GM21825 (cell line): ENCODE measurements at regions not wholly inside any gene's neighbourhood (a gene's known extent, or its start where the extent isn't known, plus 50 kb on each side); places are given as distances from the start of the nearest gene placed in this dataset.

ENCODE experiments used
- ATAC-seq: cut with Tn5 transposase; IDR thresholded peaks from one replicate; pipeline ENCODE4 v1.9.1; 2021; ENCODE audit warnings: mild to moderate bottlenecking, moderate library complexity; ENCODE audit not compliant: unreplicated experiment

DNA sequence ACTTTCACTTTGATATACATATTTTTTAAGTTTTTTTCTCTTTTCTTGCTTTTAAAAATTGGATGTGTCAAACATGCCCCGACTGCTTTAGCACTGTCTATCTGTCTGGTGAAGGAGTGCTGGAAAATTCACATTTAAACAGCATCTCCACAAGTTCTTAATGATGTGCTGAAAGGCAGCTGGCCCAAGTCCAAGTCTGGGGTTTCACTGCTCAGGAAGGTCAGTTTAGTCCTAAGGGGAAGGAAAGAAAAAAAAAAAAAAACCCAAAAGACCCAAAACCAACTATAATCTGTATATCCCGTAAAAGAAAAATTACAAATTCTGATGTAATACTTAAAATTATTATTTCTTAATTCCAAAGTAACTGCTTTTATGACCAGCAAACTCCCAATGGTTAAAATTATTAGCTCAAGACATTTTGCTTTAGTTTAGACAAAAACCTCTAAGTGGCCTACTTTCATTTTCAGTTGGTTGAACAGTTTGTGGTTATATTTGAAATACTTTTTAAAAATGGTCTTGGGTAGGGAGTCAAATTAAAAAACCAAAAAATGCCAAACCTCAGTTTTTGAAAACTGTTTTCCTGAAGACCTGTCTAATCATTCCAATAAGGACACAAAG lies 79.5 kb upstream of the PREP start:
- ATAC-seq, result no peak

DNA sequence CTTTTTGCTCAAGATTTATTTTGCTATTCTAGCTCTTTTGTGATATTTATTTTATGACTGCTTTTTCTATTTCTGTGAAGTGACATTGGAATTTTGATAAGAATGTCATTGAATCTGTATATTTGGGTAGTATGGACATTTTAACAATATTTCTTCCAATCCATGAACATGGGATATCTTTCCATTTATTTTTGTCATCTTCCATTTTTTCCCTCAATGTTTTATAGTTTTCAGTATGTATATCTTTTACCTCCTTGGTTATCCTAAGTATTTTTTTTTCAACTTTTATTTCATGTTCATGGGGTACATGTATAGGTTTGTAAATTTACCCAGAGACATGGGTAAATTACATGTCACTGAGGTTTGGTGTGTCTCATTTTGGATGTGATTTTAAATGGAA lies 74.1 kb upstream of the PREP start:
- no peak for ATAC-seq

DNA sequence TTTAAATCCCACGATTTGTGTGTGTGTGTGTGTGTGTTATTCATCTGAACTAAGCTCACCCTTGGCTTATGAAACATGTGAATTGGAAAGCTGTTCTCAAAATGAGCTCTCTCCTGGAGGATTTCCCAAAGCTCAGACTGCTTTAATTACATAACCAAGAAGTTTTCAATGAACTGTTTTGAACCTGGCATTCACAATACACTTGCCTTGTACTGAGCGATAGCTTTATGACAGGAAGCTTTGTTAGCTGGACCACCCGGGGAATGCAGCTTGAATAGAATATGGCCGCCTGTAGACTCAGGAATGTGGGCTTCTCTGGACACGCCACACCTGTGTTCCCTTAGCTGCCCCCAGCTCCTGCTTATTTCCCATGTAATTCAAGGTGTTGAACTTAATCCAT lies 71.4 kb upstream of the PREP start:
- no peak for ATAC-seq

DNA sequence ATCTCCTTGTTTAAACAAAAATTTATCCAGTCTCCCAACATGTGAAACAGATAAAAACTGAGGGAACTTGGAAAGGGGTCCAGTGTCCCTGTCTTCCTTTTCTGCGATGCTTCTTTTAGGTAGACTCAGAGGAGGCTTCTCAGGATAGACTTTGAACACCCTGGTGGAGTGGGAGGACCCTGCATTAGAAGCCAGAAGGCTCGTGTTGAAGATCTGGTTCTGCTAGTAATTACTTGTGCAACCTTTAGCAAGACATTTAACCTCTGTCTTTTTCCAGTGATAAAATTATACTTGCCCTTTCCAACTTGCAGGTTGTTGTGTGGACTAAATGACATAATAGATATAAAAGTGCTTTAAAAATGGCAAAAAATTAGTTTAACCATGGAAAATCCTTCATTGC lies 67.1 kb upstream of the PREP start:
- no peak for ATAC-seq

GRCh38 chr6:105468850-105469249 lies 66.0 kb upstream of the PREP start:
- ATAC-seq, result no peak

DNA sequence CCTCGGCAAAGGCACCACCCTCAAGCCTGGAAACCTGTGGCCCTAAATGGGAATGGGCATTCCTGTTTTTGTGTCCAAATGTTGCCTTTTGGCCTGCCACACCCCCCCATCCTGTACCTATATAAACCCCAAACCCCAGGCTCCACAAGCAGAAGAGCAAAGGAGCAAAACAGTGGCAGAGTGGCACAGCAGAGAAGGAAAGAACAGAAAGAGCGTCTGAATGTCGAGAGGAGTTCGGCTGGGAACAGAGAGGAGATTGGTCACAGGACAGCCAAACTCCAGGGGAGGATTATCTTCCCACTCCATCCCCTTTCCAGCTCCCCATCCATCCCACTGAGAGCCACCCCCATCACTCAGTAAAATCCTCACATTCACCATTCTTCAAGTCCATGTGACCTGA lies 58.0 kb upstream of the PREP start:
- ATAC-seq, result no peak

GRCh38 chr6:105459864-105460263 lies 57.0 kb upstream of the PREP start:
- ATAC-seq, result no peak

- ATAC-seq, result peak; percentile 95
These were observed 56.2 kb upstream of the PREP start for GRCh38 chr6:105459049-105459448.

GRCh38 chr6:105458551-105458950 lies 55.7 kb upstream of the PREP start:
- peak; percentile 43 for ATAC-seq

- ATAC-seq, result no peak
These were observed 55.2 kb upstream of the PREP start for GRCh38 chr6:105458084-105458483.

DNA sequence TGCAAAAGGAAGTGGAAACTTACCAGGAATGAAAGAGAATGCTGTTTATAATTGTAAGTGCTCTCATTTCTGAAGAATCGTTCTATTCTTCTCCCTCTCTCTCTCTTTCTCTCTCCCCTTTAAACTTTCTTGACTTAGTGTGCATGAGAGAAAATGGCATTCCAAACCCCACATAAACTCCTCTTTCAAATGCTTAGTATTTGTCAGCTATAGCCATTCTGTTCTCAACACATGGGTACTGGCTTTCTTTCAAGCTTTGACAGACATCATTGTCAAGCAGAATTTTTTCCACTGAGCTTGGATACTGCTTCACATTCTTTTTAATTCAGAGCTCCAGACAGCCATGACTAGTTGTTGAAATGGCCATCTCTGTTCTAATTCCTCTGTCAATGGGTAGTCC lies 51.1 kb upstream of the PREP start:
- ATAC-seq, result no peak

DNA sequence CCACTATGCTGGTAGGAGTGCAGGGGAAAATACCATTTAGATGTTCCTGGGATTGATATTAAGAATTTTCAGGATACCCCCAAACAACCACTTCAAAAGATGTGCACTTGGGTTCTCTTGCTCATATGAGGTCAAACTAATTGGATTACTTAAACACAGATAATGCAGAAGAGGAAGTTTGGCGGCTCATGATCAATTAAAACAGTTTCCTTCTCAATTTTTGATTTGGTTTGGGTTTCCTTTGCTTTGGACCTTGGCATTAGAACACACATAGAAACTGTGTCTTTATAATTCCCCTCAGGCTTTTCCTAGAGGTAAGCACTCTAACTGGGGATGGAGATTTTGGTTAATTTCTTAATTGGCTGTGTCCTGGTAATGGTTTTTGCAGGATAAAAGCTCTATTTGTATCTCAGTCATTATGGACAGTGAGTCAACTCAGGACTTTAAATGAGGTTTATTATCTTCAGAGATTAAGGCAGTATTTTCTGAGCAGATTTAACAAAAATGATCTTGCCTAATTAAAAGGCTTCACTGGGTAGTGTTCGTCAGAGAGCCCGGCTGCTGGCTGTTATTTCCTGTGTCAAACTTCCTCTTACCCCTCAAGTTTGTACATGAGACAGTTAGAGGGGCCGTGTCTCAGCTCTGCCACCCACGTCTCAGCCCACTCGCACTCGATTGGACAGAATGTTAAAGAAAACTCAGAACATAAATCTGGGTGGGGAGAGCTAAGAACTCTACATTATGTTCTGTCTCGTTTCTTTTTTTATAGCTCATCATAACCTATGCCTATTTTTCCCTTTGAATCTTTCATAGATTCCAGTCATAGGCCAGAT lies 50.3 kb upstream of the PREP start:
- ATAC-seq, result peak; percentile 57
